ENCODE measurements at regions not wholly inside any gene's neighbourhood (a gene's known extent, or its start where the extent isn't known, plus 50 kb on each side); places are given as distances from the start of the nearest gene placed in this dataset.

GRCh38 chr2:105635564-105635963, 109.1 kb upstream of the NCK2 start:
- TF ChIP-seq CTCF (conservative IDR thresholded peaks at IDR 0.05 in 1 of 2, IDR thresholded peaks at IDR 0.05 in 1 of 2; ENCODE audit: low read depth in 1 of 2, low read length in 2 of 2) (no peak), EZH2 (IDR thresholded peaks at IDR 0.05; ENCODE audit: low read length, missing control alignments) (no peak)
